ENCODE measurements at regions not wholly inside any gene's neighbourhood (a gene's known extent, or its start where the extent isn't known, plus 50 kb on each side); places are given as distances from the start of the nearest gene placed in this dataset.

DNA sequence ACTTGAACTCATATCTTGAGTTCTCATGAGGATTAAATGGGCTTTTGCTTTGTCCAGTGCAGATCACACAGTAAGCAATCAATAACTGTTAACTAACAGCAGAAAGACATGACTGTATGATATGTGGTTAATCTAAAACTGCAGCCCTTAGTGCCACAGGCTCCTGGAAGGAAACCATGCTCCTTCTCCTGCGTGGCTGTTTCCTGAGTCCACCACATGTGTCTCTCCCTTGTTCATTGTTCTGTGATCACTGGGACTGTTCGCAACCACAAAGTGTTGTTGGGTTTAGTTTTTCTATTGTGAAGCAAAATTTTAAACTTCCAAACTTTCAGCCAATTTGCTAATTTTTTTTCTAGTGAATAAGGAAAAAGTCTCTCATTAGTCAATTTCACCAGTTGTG is 130.9 kb upstream of the PTPRM start:
- TF ChIP-seq, protein P1, sequence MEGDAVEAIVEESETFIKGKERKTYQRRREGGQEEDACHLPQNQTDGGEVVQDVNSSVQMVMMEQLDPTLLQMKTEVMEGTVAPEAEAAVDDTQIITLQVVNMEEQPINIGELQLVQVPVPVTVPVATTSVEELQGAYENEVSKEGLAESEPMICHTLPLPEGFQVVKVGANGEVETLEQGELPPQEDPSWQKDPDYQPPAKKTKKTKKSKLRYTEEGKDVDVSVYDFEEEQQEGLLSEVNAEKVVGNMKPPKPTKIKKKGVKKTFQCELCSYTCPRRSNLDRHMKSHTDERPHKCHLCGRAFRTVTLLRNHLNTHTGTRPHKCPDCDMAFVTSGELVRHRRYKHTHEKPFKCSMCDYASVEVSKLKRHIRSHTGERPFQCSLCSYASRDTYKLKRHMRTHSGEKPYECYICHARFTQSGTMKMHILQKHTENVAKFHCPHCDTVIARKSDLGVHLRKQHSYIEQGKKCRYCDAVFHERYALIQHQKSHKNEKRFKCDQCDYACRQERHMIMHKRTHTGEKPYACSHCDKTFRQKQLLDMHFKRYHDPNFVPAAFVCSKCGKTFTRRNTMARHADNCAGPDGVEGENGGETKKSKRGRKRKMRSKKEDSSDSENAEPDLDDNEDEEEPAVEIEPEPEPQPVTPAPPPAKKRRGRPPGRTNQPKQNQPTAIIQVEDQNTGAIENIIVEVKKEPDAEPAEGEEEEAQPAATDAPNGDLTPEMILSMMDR (IDR thresholded peaks at IDR 0.05; ENCODE audit: low read depth, low read length, poor library complexity, severe bottlenecking) = no peak
- no peak for TF ChIP-seq EZH2phosphoT487 (IDR thresholded peaks at IDR 0.05; ENCODE audit: borderline replicate concordance, low read length)
